Tibial nerve (tissue), 4 donors: ENCODE measurements at regions not wholly inside any gene's neighbourhood (a gene's known extent, or its start where the extent isn't known, plus 50 kb on each side); places are given as distances from the start of the nearest gene placed in this dataset.
A peak's percentile ranks its signal among the peaks of the same experiment; 100 is the strongest.

Experiments used
- DNase-seq, 2 donors: peaks; one replicate each; pipeline ENCODE4 v3.0.0-alpha.2; 2019; ENCODE audit warnings: low spot score in 2 of 2
- H3K27ac ChIP-seq, 4 donors: fragments of 200-600 bp; sonication (generic) in 3 of 4; one replicate each; pipeline ENCODE4 v1.5.1; 2017 to 2019; ENCODE audit warnings: mild to moderate bottlenecking in 1 of 4
- H3K27me3 ChIP-seq, 2 donors: fragments of 200-600 bp; sonication (generic) in 1 of 2; one replicate each; pipeline versions ENCODE4 v1.5.1 to v1.6.0; 2017 to 2019
- H3K36me3 ChIP-seq, 3 donors: fragments of 200-600 bp; sonication (generic); one replicate each; pipeline ENCODE4 v1.5.1; 2018 to 2019
- H3K4me1 ChIP-seq, 4 donors: fragments of 200-600 bp; sonication (generic) in 3 of 4; one replicate each; pipeline ENCODE4 v1.5.1; 2017 to 2019
- H3K4me3 ChIP-seq, 4 donors: fragments of 200-600 bp; sonication (generic) in 3 of 4; one replicate each; pipeline ENCODE4 v1.5.1; 2017 to 2019; ENCODE audit warnings: mild to moderate bottlenecking in 1 of 4, moderate library complexity in 1 of 4
- H3K9me3 ChIP-seq, 4 donors: fragments of 200-600 bp; sonication (generic) in 3 of 4; one replicate each; pipeline ENCODE4 v1.5.1; 2017 to 2019
- EP300 ChIP-seq, 2 donors: sonication (generic); formaldehyde crosslinking; IDR thresholded peaks; one replicate each; pipeline ENCODE4 v1.6.1; 2017; ENCODE audit warnings: antibody characterized with exemption in 2 of 2, mild to moderate bottlenecking in 1 of 2
- POLR2A ChIP-seq, 2 donors: fragments of 450-650 bp; IDR thresholded peaks; one replicate each; pipeline ENCODE4 v1.6.1; 2017; ENCODE audit warnings: antibody characterized with exemption in 2 of 2, mild to moderate bottlenecking in 2 of 2, moderate library complexity in 2 of 2
- WGBS, 2 donors: methylation state at CpG; one replicate each; pipeline ENCODE4 v1.1.5; 2018; 5-methylcytosine and 5-hydroxymethylcytosine counted together
- TF ChIP-seq, protein P1 (sequence below), 5 experiments: fragments of 200-600 bp in 3 of 5; fragments of 450-650 bp in 2 of 5; sonication (generic) in 3 of 5; IDR thresholded peaks; one replicate each; pipeline ENCODE4 v1.5.1; 2016 to 2019; ENCODE audit warnings: antibody characterized with exemption in 5 of 5, mild to moderate bottlenecking in 3 of 5, moderate library complexity in 2 of 5

DNA sequence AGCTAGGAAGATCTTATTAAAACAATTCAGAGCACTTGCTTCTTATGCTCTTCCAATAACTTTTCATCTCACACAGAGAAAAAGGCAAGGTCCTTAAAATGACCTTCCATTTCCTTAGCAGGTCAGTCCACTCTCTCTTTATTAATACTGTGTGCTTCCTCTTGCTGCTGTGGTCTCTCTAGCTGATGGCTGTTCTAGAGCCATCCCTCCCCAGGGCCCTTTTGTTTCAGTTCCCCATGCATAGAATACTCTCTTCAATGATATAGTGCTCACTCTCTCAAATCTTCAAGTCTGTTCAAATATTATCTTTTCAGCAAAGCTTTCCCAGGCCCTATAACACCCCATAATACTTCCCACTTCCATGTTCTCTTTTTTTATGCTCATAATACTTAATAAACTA, 469.3 kb downstream of the METTL4 start:
- no peaks in the 10 kb centered on the region for H3K36me3 ChIP-seq
- no peaks in the 10 kb centered on the region for H3K9me3 ChIP-seq
- DNase-seq: no peak
- H3K4me1 ChIP-seq: no peaks in the 10 kb centered on the region
- H3K4me3 ChIP-seq: no peak overlapping the region
- no peaks in the 10 kb centered on the region for H3K27me3 ChIP-seq
- TF ChIP-seq POLR2A (IDR thresholded peaks at IDR 0.05) (no peak), EP300 (IDR thresholded peaks at IDR 0.05) (no peak)
- TF ChIP-seq, protein P1, sequence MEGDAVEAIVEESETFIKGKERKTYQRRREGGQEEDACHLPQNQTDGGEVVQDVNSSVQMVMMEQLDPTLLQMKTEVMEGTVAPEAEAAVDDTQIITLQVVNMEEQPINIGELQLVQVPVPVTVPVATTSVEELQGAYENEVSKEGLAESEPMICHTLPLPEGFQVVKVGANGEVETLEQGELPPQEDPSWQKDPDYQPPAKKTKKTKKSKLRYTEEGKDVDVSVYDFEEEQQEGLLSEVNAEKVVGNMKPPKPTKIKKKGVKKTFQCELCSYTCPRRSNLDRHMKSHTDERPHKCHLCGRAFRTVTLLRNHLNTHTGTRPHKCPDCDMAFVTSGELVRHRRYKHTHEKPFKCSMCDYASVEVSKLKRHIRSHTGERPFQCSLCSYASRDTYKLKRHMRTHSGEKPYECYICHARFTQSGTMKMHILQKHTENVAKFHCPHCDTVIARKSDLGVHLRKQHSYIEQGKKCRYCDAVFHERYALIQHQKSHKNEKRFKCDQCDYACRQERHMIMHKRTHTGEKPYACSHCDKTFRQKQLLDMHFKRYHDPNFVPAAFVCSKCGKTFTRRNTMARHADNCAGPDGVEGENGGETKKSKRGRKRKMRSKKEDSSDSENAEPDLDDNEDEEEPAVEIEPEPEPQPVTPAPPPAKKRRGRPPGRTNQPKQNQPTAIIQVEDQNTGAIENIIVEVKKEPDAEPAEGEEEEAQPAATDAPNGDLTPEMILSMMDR (IDR thresholded peaks at IDR 0.05): no peak
- no peak overlapping the region for H3K27ac ChIP-seq

DNA sequence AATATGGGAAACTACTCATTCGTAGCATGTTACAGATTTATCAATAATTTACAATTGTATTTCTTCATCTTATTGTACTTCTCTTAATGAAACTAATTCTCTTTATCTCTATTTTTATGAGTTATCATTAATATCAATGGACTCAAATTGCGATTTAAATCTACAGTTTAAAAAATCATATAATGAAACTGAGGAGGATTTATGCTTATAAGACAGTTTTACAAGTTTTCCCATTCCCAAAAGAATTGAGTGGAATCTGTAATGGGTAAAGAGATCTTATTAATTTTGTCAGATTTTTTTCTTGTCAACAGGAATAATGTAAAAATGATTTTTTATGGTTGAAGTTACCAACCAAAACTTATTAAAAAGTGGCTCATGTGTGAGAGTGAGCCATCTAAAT, 468.0 kb downstream of the METTL4 start:
- H3K4me3 ChIP-seq: no peak overlapping the region
- 89 to 90% methylated on average over 2 of the region's 2 CpGs for WGBS, 2 donors

DNA sequence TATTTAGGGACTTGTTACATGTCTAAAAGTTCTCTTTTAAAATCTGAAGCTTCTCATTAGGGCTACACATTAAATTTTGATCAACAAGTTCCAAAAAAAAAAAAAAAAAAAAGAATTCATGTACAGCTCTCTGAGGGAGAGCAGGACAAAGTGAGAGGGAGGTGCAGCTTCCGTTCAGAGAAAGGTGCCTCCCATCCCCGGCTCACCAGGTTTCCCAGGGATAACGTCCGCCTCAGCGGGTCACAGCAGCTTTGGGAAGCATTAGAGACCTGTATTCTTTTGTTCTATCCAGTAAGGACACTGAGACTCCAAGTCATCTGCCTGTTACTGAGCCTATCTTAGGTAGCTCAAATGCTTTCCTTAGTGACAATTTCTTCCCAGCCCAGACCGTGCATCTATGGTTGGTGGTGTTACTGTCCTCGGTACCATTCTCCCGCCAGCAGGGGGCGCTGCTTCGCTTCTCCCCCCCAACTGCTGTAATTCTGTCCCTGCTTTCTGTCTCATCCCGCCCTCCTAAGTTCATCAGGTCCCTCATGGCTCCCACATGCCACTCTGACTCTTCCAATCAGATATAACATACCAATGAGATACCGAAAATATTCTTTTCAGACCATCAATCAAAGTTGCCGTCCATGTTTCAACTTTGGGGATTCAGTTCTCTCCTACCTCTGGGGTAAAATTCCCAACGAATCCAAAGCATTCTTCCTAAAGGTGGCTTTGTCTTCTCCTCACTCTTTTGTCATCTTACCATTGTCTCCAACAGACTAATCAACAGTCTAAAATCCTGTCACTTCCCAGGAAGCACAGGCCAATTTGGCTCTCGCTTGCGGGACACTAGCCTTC, 466.5 kb downstream of the METTL4 start:
- Histone ChIP-seq H3K9me3 (no peaks in the 10 kb centered on the region), H3K27me3 (no peaks in the 10 kb centered on the region), H3K4me3 (no peak overlapping the region), H3K27ac (no peak overlapping the region), H3K36me3 (no peaks in the 10 kb centered on the region), H3K4me1 (no peaks in the 10 kb centered on the region)
- DNase-seq: no peak
- TF ChIP-seq, protein P1 (IDR thresholded peaks at IDR 0.05): peak; percentile 17 to 55 (median 24)
- TF ChIP-seq EP300 (IDR thresholded peaks at IDR 0.05) (no peak), POLR2A (IDR thresholded peaks at IDR 0.05) (no peak)
- 45 to 52% methylated on average over 16 of the region's 16 CpGs for WGBS, 2 donors

More for the DNA sequence above, 468.0 kb downstream of the METTL4 start:
- no peak for DNase-seq
- Histone ChIP-seq H3K9me3 (no peaks in the 10 kb centered on the region), H3K36me3 (no peaks in the 10 kb centered on the region), H3K27ac (no peak overlapping the region), H3K4me1 (no peaks in the 10 kb centered on the region), H3K27me3 (no peaks in the 10 kb centered on the region)
- no peak for TF ChIP-seq EP300 (IDR thresholded peaks at IDR 0.05)
- TF ChIP-seq POLR2A (IDR thresholded peaks at IDR 0.05): no peak
- TF ChIP-seq, protein P1 (IDR thresholded peaks at IDR 0.05): no peak

DNA sequence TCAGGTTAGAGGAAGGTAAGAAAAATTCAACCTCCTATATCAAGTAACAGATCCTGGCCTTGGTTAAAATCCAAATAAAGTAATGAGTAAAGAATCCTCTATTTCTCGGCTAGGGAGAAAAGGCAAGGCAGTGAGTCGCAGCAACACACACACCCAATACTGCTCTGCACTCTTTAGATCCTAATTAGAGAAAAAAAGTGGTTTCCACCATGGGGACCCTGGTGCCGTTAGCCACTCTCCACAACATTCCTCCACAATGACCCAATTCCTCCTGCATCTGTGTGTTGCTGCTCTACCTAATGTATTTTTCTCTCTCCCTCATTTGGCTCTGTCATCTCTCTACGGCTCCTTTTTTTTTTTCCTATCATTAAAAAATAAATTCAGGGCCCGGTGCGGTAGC, 462.7 kb downstream of the METTL4 start:
- Histone ChIP-seq H3K4me3 (no peak overlapping the region), H3K27me3 (no peaks in the 10 kb centered on the region), H3K4me1 (peaks cover 0 to 5% (median 0%) of the 10 kb centered on the region in 4 donors), H3K27ac (no peak overlapping the region), H3K36me3 (no peaks in the 10 kb centered on the region), H3K9me3 (no peaks in the 10 kb centered on the region)
- DNase-seq: no peak
- TF ChIP-seq POLR2A (IDR thresholded peaks at IDR 0.05) (no peak), EP300 (IDR thresholded peaks at IDR 0.05) (no peak)
- TF ChIP-seq, protein P1 (IDR thresholded peaks at IDR 0.05): no peak
- WGBS, 2 donors: 66 to 67% methylated on average over 6 of the region's 6 CpGs

DNA sequence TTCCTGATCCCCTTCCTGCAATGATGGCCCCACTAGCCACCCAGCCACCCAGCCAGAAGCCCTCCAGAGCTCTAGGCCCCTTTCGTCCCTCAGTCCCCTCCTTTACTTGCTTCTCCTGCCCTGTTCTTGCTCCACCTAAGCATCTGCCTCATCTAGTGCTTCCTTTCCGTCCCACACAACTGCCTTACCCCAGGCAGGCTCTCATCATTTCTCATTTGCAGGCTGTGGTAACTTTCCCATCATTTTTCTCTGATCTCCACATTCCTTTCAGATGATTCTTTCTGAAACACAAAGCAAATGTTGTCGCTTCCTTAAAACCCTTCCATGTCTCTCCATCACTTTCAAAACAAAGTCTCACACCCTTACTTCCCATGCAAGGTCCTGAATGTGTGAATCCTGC, 459.8 kb downstream of the METTL4 start:
- WGBS, 2 donors: 75 to 85% methylated on average over 3 of the region's 3 CpGs
- no peaks in the 10 kb centered on the region for H3K36me3 ChIP-seq
- no peaks in the 10 kb centered on the region for H3K9me3 ChIP-seq
- no peak overlapping the region for H3K27ac ChIP-seq
- peaks cover 0 to 5% (median 0%) of the 10 kb centered on the region in 4 donors for H3K4me1 ChIP-seq
- TF ChIP-seq, protein P1 (IDR thresholded peaks at IDR 0.05): no peak
- TF ChIP-seq POLR2A (IDR thresholded peaks at IDR 0.05) (no peak), EP300 (IDR thresholded peaks at IDR 0.05) (no peak)
- no peak for DNase-seq
- H3K27me3 ChIP-seq: no peaks in the 10 kb centered on the region
- H3K4me3 ChIP-seq: no peak overlapping the region
